MM.1S (cell line): ENCODE measurements at regions not wholly inside any gene's neighbourhood (a gene's known extent, or its start where the extent isn't known, plus 50 kb on each side); places are given as distances from the start of the nearest gene placed in this dataset.

ENCODE experiments used
- EZH2 ChIP-seq: fragments of 300-600 bp; sonication (generic); optimal IDR thresholded peaks from 2 replicates; pipeline ENCODE3; 2017; ENCODE audit warnings: low read depth, mild to moderate bottlenecking, antibody characterized with exemption, low read length, mixed read lengths
- TF ChIP-seq, protein P1 (sequence below): fragments of 300-600 bp; sonication (generic); IDR thresholded peaks from 2 replicates; pipeline ENCODE4 v1.5.1; 2016; ENCODE audit warnings: antibody characterized with exemption, low read length, mixed read lengths

GRCh38 chr6:138582573-138582972, 83.3 kb upstream of the NHSL1 start:
- TF ChIP-seq, protein P1, sequence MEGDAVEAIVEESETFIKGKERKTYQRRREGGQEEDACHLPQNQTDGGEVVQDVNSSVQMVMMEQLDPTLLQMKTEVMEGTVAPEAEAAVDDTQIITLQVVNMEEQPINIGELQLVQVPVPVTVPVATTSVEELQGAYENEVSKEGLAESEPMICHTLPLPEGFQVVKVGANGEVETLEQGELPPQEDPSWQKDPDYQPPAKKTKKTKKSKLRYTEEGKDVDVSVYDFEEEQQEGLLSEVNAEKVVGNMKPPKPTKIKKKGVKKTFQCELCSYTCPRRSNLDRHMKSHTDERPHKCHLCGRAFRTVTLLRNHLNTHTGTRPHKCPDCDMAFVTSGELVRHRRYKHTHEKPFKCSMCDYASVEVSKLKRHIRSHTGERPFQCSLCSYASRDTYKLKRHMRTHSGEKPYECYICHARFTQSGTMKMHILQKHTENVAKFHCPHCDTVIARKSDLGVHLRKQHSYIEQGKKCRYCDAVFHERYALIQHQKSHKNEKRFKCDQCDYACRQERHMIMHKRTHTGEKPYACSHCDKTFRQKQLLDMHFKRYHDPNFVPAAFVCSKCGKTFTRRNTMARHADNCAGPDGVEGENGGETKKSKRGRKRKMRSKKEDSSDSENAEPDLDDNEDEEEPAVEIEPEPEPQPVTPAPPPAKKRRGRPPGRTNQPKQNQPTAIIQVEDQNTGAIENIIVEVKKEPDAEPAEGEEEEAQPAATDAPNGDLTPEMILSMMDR, result no peak
- no peak for TF ChIP-seq EZH2
